WTC11 (cell line): ENCODE measurements at regions not wholly inside any gene's neighbourhood (a gene's known extent, or its start where the extent isn't known, plus 50 kb on each side); places are given as distances from the start of the nearest gene placed in this dataset.
A peak's percentile ranks its signal among the peaks of the same experiment; 100 is the strongest.
"Not testable (repeated sequence)": the region's sequence is repeated elsewhere in the genome, so short reads cannot be mapped to it uniquely, and the experiment has no call there.

Source experiments
- ATAC-seq: fragments of 200-7000 bp; cut with Tn5 transposase; 2 replicates; pipeline ENCODE4 v1.10.0; 2021; ENCODE audit warnings: mild to moderate bottlenecking, moderate library complexity
- CTCF ChIA-PET: fragments of 300-600 bp; sonication (Branson Sonifier 250); formaldehyde crosslinking; loops from one replicate; lab custom pipeline; 2021; ENCODE audit warnings: antibody characterized with exemption; lab: Charles Lee
- POLR2A ChIA-PET: fragments of 350-600 bp; sonication (Branson Sonifier 250); formaldehyde crosslinking; loops from one replicate; lab custom pipeline; 2021; ENCODE audit warnings: antibody characterized with exemption; lab: Charles Lee
- DNase-seq: peaks from one replicate; pipeline ENCODE4 v3.0.0; 2021; ENCODE audit warnings: low spot score
- H3K27ac Mint-ChIP-seq: 2 replicates; pipeline ENCODE4 v1.8.0; 2021; ENCODE audit warnings: mixed read lengths
- H3K27me3 Mint-ChIP-seq: 2 replicates; pipeline ENCODE4 v1.8.0; 2021; ENCODE audit warnings: low read depth, mild to moderate bottlenecking, moderate library complexity, mixed read lengths
- H3K36me3 Mint-ChIP-seq: 2 replicates; pipeline ENCODE4 v1.8.0; 2021; ENCODE audit warnings: mixed read lengths
- H3K4me1 Mint-ChIP-seq: 2 replicates; pipeline ENCODE4 v1.8.0; 2022; ENCODE audit warnings: mixed read lengths
- H3K4me3 Mint-ChIP-seq: 2 replicates; pipeline ENCODE4 v1.8.0; 2021; ENCODE audit warnings: mild to moderate bottlenecking, moderate library complexity, mixed read lengths
- H3K9me3 Mint-ChIP-seq: 2 replicates; pipeline ENCODE4 v1.8.0; 2021; ENCODE audit warnings: mixed read lengths
- CBFB ChIP-seq: sonication (generic); formaldehyde crosslinking; IDR thresholded peaks from 2 replicates; pipeline ENCODE4 v1.8.1; 2022; ENCODE audit warnings: mild to moderate bottlenecking, low read depth, missing genetic modification reagents
- EMX1 ChIP-seq: fragments of 250-450 bp; sonication (Bioruptor Pico); IDR thresholded peaks from 2 replicates; pipeline ENCODE4 v1.8.0; 2021; ENCODE audit warnings: mild to moderate bottlenecking
- ETV6 ChIP-seq: sonication (generic); formaldehyde crosslinking; IDR thresholded peaks from 2 replicates; pipeline ENCODE4 v1.8.1; 2022; ENCODE audit warnings: mild to moderate bottlenecking, missing genetic modification reagents
- FOXK1 ChIP-seq: sonication (generic); formaldehyde crosslinking; IDR thresholded peaks from 2 replicates; pipeline ENCODE4 v1.8.0; 2022; ENCODE audit warnings: mild to moderate bottlenecking, moderate library complexity, missing genetic modification reagents
- FOXP4 ChIP-seq: sonication (generic); formaldehyde crosslinking; IDR thresholded peaks from 2 replicates; pipeline ENCODE4 v1.8.0; 2022; ENCODE audit warnings: mild to moderate bottlenecking, missing genetic modification reagents
- NFE2L1 ChIP-seq: sonication (generic); formaldehyde crosslinking; IDR thresholded peaks from 2 replicates; pipeline ENCODE4 v1.8.1; 2023; ENCODE audit warnings: missing genetic modification reagents
- NR1H2 ChIP-seq: sonication (generic); formaldehyde crosslinking; IDR thresholded peaks from 2 replicates; pipeline ENCODE4 v1.9.0; 2021; ENCODE audit warnings: mild to moderate bottlenecking, moderate library complexity, missing genetic modification reagents
- PRRX2 ChIP-seq: fragments of 250-450 bp; sonication (Bioruptor Pico); IDR thresholded peaks from 2 replicates; pipeline ENCODE4 v1.8.0; 2021; ENCODE audit warnings: mild to moderate bottlenecking
- SP1 ChIP-seq: sonication (generic); formaldehyde crosslinking; conservative IDR thresholded peaks from 2 replicates; pipeline ENCODE4 v1.8.1; 2022; ENCODE audit warnings: missing genetic modification reagents
- TP53 ChIP-seq: sonication (generic); formaldehyde crosslinking; IDR thresholded peaks from 2 replicates; pipeline ENCODE4 v1.8.1; 2023; ENCODE audit warnings: mild to moderate bottlenecking, missing genetic modification reagents
- ZNF232 ChIP-seq: sonication (generic); formaldehyde crosslinking; IDR thresholded peaks from 2 replicates; pipeline ENCODE4 v1.8.0; 2022; ENCODE audit warnings: mild to moderate bottlenecking, missing genetic modification reagents
- ZNF425 ChIP-seq: fragments of 250-450 bp; sonication (Bioruptor Pico); conservative IDR thresholded peaks from 2 replicates; pipeline ENCODE4 v1.9.0; 2021; ENCODE audit warnings: mild to moderate bottlenecking
- ZSCAN18 ChIP-seq: fragments of 250-450 bp; sonication (Bioruptor Pico); IDR thresholded peaks from 2 replicates; pipeline ENCODE4 v2.1.2; 2022; ENCODE audit warnings: mild to moderate bottlenecking, moderate library complexity

- Mint-ChIP-seq H3K36me3 (no peaks in the 10 kb centered on the region), H3K9me3 (no peaks in the 10 kb centered on the region), H3K4me1 (peaks cover 37% of the 10 kb centered on the region; the same call in 1 of the 2 replicates), H3K4me3 (peak overlapping the region; percentile 53), H3K27ac (no peak overlapping the region), H3K27me3 (peaks cover 66% of the 10 kb centered on the region)
- ATAC-seq: peak; percentile 65
- ChIA-PET POLR2A (no interaction called here), CTCF (interaction anchor here (1.3 to 2.7 kb wide), 3 partner anchors 16 to 1982 kb away, joined by 3 to 7 read pairs (median 3); no protein-coding TSS in a partner anchor)
- DNase-seq: no peak
- TF ChIP-seq ZNF425 (CRISPR knock-in tag) (no peak), NFE2L1 (CRISPR knock-in tag) (0 out of 2 replicates have a peak, but pooled peaks have one; percentile 25), PRRX2 (CRISPR knock-in tag) (no peak), FOXK1 (CRISPR knock-in tag) (peak; percentile 61; the same call in 1 of the 2 replicates), FOXP4 (CRISPR knock-in tag) (peak; percentile 39; the same call in 1 of the 2 replicates), ZNF232 (CRISPR knock-in tag) (no peak)
Measured at GRCh38 chr13:48876289-48876688, 99.4 kb upstream of the FNDC3A start.

- ChIA-PET POLR2A (interaction anchor here (0.6 kb wide), 1 partner anchor 380 kb away, joined by 3 read pairs; no protein-coding TSS in a partner anchor), CTCF (no interaction called here)
- no peaks in the 10 kb centered on the region for H3K36me3 Mint-ChIP-seq
- H3K9me3 Mint-ChIP-seq: no peaks in the 10 kb centered on the region
- DNase-seq (no peak), ATAC-seq (no peak)
- H3K27me3 Mint-ChIP-seq: peaks cover 74% of the 10 kb centered on the region
- no peak overlapping the region for H3K4me3 Mint-ChIP-seq
- TF ChIP-seq ZSCAN18 (no peak), ETV6 (CRISPR knock-in tag) (no peak), NR1H2 (CRISPR knock-in tag) (no peak), SP1 (no peak), EMX1 (CRISPR knock-in tag) (no peak), TP53 (CRISPR knock-in tag) (no peak)
- no peak overlapping the region for H3K27ac Mint-ChIP-seq
- H3K4me1 Mint-ChIP-seq: peaks cover 22% of the 10 kb centered on the region; the same call in 1 of the 2 replicates
Measured at GRCh38 chr13:48879432-48879831, 96.3 kb upstream of the FNDC3A start.

- Mint-ChIP-seq H3K9me3 (no peaks in the 10 kb centered on the region), H3K36me3 (no peaks in the 10 kb centered on the region), H3K4me1 (peaks cover 17% of the 10 kb centered on the region; the same call in 1 of the 2 replicates), H3K4me3 (no peak overlapping the region), H3K27me3 (peaks cover 73% of the 10 kb centered on the region), H3K27ac (no peak overlapping the region)
- ATAC-seq (no peak), DNase-seq (no peak)
- ChIA-PET CTCF (no interaction called here), POLR2A (interaction anchor here (0.6 kb wide), 1 partner anchor 380 kb away, joined by 3 read pairs; no protein-coding TSS in a partner anchor)
- TF ChIP-seq CBFB (CRISPR knock-in tag): no peak
Measured at GRCh38 chr13:48879854-48880253, 95.9 kb upstream of the FNDC3A start.

- H3K27ac Mint-ChIP-seq, CTCF ChIA-PET, DNase-seq, H3K4me3 Mint-ChIP-seq, ATAC-seq, H3K36me3 Mint-ChIP-seq, H3K9me3 Mint-ChIP-seq, POLR2A ChIA-PET: not testable (repeated sequence)
- Mint-ChIP-seq H3K4me1 (peaks cover 10% of the 10 kb centered on the region), H3K27me3 (peaks cover 53% of the 10 kb centered on the region)
Measured at GRCh38 chr13:48883786-48884185, 91.9 kb upstream of the FNDC3A start.
